Trophoblast cell (in vitro differentiated cells and primary cell): ENCODE measurements at regions not wholly inside any gene's neighbourhood (a gene's known extent, or its start where the extent isn't known, plus 50 kb on each side); places are given as distances from the start of the nearest gene placed in this dataset.

Experiments used
- DNase-seq, 2 donors: peaks; one replicate each; pipeline ENCODE4 v3.0.0-alpha.2; 2016
- H2AFZ ChIP-seq: 2 replicates; pipeline ENCODE4 v1.6.1; 2013; ENCODE audit warnings: low read length, moderate library complexity, mild to moderate bottlenecking; ENCODE audit not compliant: insufficient read depth, poor library complexity
- H2AK5ac ChIP-seq: 2 replicates; pipeline ENCODE4 v1.6.1; 2013; ENCODE audit warnings: mild to moderate bottlenecking, low read length
- H2BK120ac ChIP-seq: 2 replicates; pipeline ENCODE4 v1.6.1; 2013; ENCODE audit warnings: low read length, mild to moderate bottlenecking, moderate library complexity; ENCODE audit not compliant: insufficient read depth, poor library complexity
- H2BK12ac ChIP-seq: 2 replicates; pipeline ENCODE4 v1.6.1; 2013; ENCODE audit warnings: mild to moderate bottlenecking, low read length, moderate library complexity
- H2BK5ac ChIP-seq: 2 replicates; pipeline ENCODE4 v1.6.1; 2013; ENCODE audit warnings: low read length, low read depth, moderate library complexity, mild to moderate bottlenecking; ENCODE audit not compliant: poor library complexity
- H3K14ac ChIP-seq: 2 replicates; pipeline ENCODE4 v1.6.1; 2013; ENCODE audit warnings: mild to moderate bottlenecking, low read length
- H3K18ac ChIP-seq: 2 replicates; pipeline ENCODE4 v1.6.1; 2013; ENCODE audit warnings: mild to moderate bottlenecking, low read length
- H3K23ac ChIP-seq: 2 replicates; pipeline ENCODE4 v1.6.1; 2013; ENCODE audit warnings: low read length
- H3K27ac ChIP-seq: 2 replicates; pipeline ENCODE4 v1.5.1; 2013; ENCODE audit warnings: low read depth, mild to moderate bottlenecking, inconsistent platforms, low read length, moderate library complexity
- H3K27me3 ChIP-seq: 2 replicates; pipeline ENCODE4 v1.6.1; 2013; ENCODE audit warnings: inconsistent platforms, mild to moderate bottlenecking, low read length, moderate library complexity; ENCODE audit not compliant: insufficient read depth
- H3K36me3 ChIP-seq, 2 experiments: 1 replicate in 1 of 2; 2 replicates in 1 of 2; pipeline ENCODE4 v1.6.1; 2013; ENCODE audit warnings: low read length in 2 of 2, mild to moderate bottlenecking in 2 of 2, moderate library complexity in 1 of 2; ENCODE audit not compliant: insufficient read depth in 2 of 2, control insufficient read depth in 1 of 2
- H3K4ac ChIP-seq: 2 replicates; pipeline ENCODE4 v1.6.1; 2013; ENCODE audit warnings: low read depth, mild to moderate bottlenecking, low read length, moderate library complexity
- H3K4me1 ChIP-seq, 2 experiments: 1 replicate in 1 of 2; 2 replicates in 1 of 2; pipeline ENCODE4 v1.6.1; 2013; ENCODE audit warnings: low read length in 2 of 2, mild to moderate bottlenecking in 2 of 2, moderate library complexity in 1 of 2; ENCODE audit not compliant: insufficient read depth in 2 of 2, control insufficient read depth in 1 of 2
- H3K4me2 ChIP-seq: 2 replicates; pipeline ENCODE4 v1.6.1; 2013; ENCODE audit warnings: inconsistent platforms, mild to moderate bottlenecking, low read length, moderate library complexity
- H3K4me3 ChIP-seq: 2 replicates; pipeline ENCODE4 v1.5.1; 2013; ENCODE audit warnings: mild to moderate bottlenecking, low read depth, low read length, inconsistent platforms
- H3K79me1 ChIP-seq: one replicate; pipeline ENCODE4 v1.6.1; 2013; ENCODE audit warnings: low read length
- H3K79me2 ChIP-seq: 2 replicates; pipeline ENCODE4 v1.6.1; 2013; ENCODE audit warnings: low read length, mild to moderate bottlenecking; ENCODE audit not compliant: control insufficient read depth, insufficient read depth, poor library complexity
- H3K9ac ChIP-seq: 2 replicates; pipeline ENCODE4 v1.6.1; 2013; ENCODE audit warnings: mild to moderate bottlenecking, low read length
- H3K9me3 ChIP-seq: 2 replicates; pipeline ENCODE4 v1.6.1; 2013; ENCODE audit warnings: low read depth, mild to moderate bottlenecking, control low read depth, inconsistent platforms, low read length; ENCODE audit not compliant: insufficient read depth
- H4K12ac ChIP-seq: 2 replicates; pipeline ENCODE4 v1.6.1; 2013; ENCODE audit warnings: low read depth, mild to moderate bottlenecking, low read length, moderate library complexity
- H4K8ac ChIP-seq: 2 replicates; pipeline ENCODE4 v1.6.1; 2013; ENCODE audit warnings: low read depth, mild to moderate bottlenecking, low read length, moderate library complexity
- H4K91ac ChIP-seq: one replicate; pipeline ENCODE4 v1.6.1; 2013; ENCODE audit warnings: low read depth, mild to moderate bottlenecking, low read length, moderate library complexity
- WGBS: extraction: QIAGEN DNeasy Blood & Tissue Kit; methylation state at CpG from one replicate; pipeline ENCODE4 v1.1.7; 2013; ENCODE audit warnings: missing lambda C conversion rate; ENCODE audit not compliant: insufficient read length, insufficient coverage; ENCODE audit errors: extremely low coverage; 5-methylcytosine and 5-hydroxymethylcytosine counted together

DNA sequence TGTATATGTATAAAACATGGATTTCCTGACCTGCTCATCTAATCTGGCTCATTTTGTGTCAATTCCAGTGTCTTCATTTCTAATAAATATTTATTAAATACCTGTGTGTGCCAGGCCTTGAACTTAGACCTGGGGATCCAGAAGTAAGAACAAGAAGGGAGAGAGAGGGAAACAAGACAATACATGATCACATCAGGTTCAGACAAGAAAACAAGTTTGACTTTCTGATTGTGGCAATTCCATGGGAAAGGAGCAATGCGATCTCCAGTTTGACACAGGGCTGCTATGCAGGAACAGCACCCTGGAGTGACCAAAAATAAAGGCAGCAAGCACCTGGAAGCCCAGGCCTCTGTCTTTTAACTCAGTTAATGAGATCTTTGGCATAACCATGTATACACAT lies 198.1 kb upstream of the ACTBL2 start:
- Histone ChIP-seq H4K8ac (no peak overlapping the region), H3K23ac (no peak overlapping the region), H3K36me3 (no peaks in the 10 kb centered on the region), H2AFZ (no peak overlapping the region), H3K27me3 (no peaks in the 10 kb centered on the region), H4K91ac (no peak overlapping the region), H3K4ac (no peak overlapping the region), H3K18ac (no peak overlapping the region), H2AK5ac (no peak overlapping the region), H2BK120ac (no peak overlapping the region), H3K79me1 (no peaks in the 10 kb centered on the region), H3K79me2 (no peaks in the 10 kb centered on the region), H3K4me1 (no peaks in the 10 kb centered on the region), H4K12ac (no peak overlapping the region), H3K4me3 (no peak overlapping the region), H3K14ac (no peak overlapping the region), H2BK5ac (no peak overlapping the region), H3K27ac (no peak overlapping the region), H3K9me3 (no peaks in the 10 kb centered on the region), H3K4me2 (no peak overlapping the region), H3K9ac (no peak overlapping the region), H2BK12ac (no peak overlapping the region)
- DNase-seq, result no peak
- no CpG with 5 or more reads among the region's 1 CpG for WGBS

DNA sequence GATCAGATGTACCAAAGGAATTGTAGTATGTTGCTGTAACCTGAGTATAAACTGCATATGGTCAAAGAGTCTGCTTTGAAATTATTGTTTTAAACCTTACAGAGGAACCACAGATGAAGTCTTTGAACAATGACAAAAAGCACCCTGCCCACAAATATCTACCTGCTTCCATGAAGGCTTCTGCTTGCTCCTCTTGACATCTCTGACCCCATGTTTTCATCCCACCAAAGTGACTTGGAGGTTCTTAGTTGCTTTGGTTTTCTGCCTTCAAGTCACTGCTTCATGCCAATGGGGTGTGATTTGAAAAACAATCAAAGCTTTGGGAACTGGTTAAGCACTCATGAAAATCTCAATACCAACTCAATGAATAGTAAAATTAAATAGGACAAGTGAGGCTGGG lies 194.6 kb upstream of the ACTBL2 start:
- H3K36me3 ChIP-seq, result no peaks in the 10 kb centered on the region
- H4K91ac ChIP-seq, result no peak overlapping the region
- H2AK5ac ChIP-seq, result no peak overlapping the region
- no peak overlapping the region for H3K23ac ChIP-seq
- H2BK120ac ChIP-seq, result no peak overlapping the region
- H3K9ac ChIP-seq, result no peak overlapping the region
- no peak overlapping the region for H3K4ac ChIP-seq
- no peak overlapping the region for H2BK5ac ChIP-seq
- H3K27ac ChIP-seq, result no peak overlapping the region
- no peak overlapping the region for H2AFZ ChIP-seq
- no peak overlapping the region for H3K18ac ChIP-seq
- no peak for DNase-seq
- no peak overlapping the region for H3K4me3 ChIP-seq
- H3K4me2 ChIP-seq, result no peak overlapping the region
- no peak overlapping the region for H2BK12ac ChIP-seq
- H3K27me3 ChIP-seq, result no peaks in the 10 kb centered on the region
- H3K14ac ChIP-seq, result no peak overlapping the region
- H4K12ac ChIP-seq, result no peak overlapping the region
- no peaks in the 10 kb centered on the region for H3K79me1 ChIP-seq
- H3K9me3 ChIP-seq, result no peaks in the 10 kb centered on the region
- H3K79me2 ChIP-seq, result no peaks in the 10 kb centered on the region
- no peak overlapping the region for H4K8ac ChIP-seq
- H3K4me1 ChIP-seq, result no peaks in the 10 kb centered on the region

GRCh38 chr5:57676222-57677098 lies 193.8 kb upstream of the ACTBL2 start:
- H3K79me2 ChIP-seq, result no peaks in the 10 kb centered on the region
- H3K9me3 ChIP-seq, result no peaks in the 10 kb centered on the region
- no peaks in the 10 kb centered on the region for H3K36me3 ChIP-seq
- H3K23ac ChIP-seq, result no peak overlapping the region
- no peak overlapping the region for H4K12ac ChIP-seq
- H2AK5ac ChIP-seq, result no peak overlapping the region
- no peak overlapping the region for H2BK12ac ChIP-seq
- no peak overlapping the region for H4K91ac ChIP-seq
- H4K8ac ChIP-seq, result no peak overlapping the region
- H2AFZ ChIP-seq, result no peak overlapping the region
- H3K14ac ChIP-seq, result no peak overlapping the region
- H3K4me1 ChIP-seq, result no peaks in the 10 kb centered on the region
- H3K4me2 ChIP-seq, result no peak overlapping the region
- DNase-seq, result no peak
- no peak overlapping the region for H3K4me3 ChIP-seq
- no peak overlapping the region for H2BK5ac ChIP-seq
- no peak overlapping the region for H3K9ac ChIP-seq
- WGBS, result no CpG with 5 or more reads among the region's 3 CpGs
- H3K27me3 ChIP-seq, result no peaks in the 10 kb centered on the region
- no peak overlapping the region for H3K4ac ChIP-seq
- no peak overlapping the region for H3K18ac ChIP-seq
- H3K27ac ChIP-seq, result no peak overlapping the region
- H3K79me1 ChIP-seq, result no peaks in the 10 kb centered on the region
- H2BK120ac ChIP-seq, result no peak overlapping the region

- DNase-seq, result no peak
- H3K79me1 ChIP-seq, result no peaks in the 10 kb centered on the region
- no peaks in the 10 kb centered on the region for H3K36me3 ChIP-seq
- no peak overlapping the region for H3K27ac ChIP-seq
- H3K9ac ChIP-seq, result no peak overlapping the region
- no peak overlapping the region for H3K4ac ChIP-seq
- H2AK5ac ChIP-seq, result no peak overlapping the region
- no peaks in the 10 kb centered on the region for H3K4me1 ChIP-seq
- no peaks in the 10 kb centered on the region for H3K79me2 ChIP-seq
- no peak overlapping the region for H2BK120ac ChIP-seq
- no peak overlapping the region for H2AFZ ChIP-seq
- no peak overlapping the region for H3K23ac ChIP-seq
- H3K27me3 ChIP-seq, result no peaks in the 10 kb centered on the region
- H3K9me3 ChIP-seq, result no peaks in the 10 kb centered on the region
- H4K12ac ChIP-seq, result no peak overlapping the region
- H4K8ac ChIP-seq, result no peak overlapping the region
- H3K4me2 ChIP-seq, result no peak overlapping the region
- no peak overlapping the region for H2BK5ac ChIP-seq
- no peak overlapping the region for H3K14ac ChIP-seq
- no CpG with 5 or more reads among the region's 1 CpG for WGBS
- H2BK12ac ChIP-seq, result no peak overlapping the region
- H4K91ac ChIP-seq, result no peak overlapping the region
- H3K18ac ChIP-seq, result no peak overlapping the region
- H3K4me3 ChIP-seq, result no peak overlapping the region
Observed at GRCh38 chr5:57675236-57675635, 192.6 kb upstream of the ACTBL2 start.
